Vagina (tissue), 2 donors: ENCODE measurements at regions not wholly inside any gene's neighbourhood (a gene's known extent, or its start where the extent isn't known, plus 50 kb on each side); places are given as distances from the start of the nearest gene placed in this dataset.

ENCODE experiments used
- POLR2A ChIP-seq, 2 donors: fragments of 450-650 bp; IDR thresholded peaks; one replicate each; pipeline ENCODE4 v1.6.1; 2017; ENCODE audit warnings: antibody characterized with exemption in 2 of 2, mild to moderate bottlenecking in 2 of 2, moderate library complexity in 2 of 2
- POLR2AphosphoS5 ChIP-seq, 2 donors: sonication (generic); formaldehyde crosslinking; IDR thresholded peaks; one replicate each; pipeline ENCODE4 v1.9.0; 2017; ENCODE audit warnings: antibody characterized with exemption in 2 of 2, mild to moderate bottlenecking in 2 of 2, low read depth in 1 of 2; ENCODE audit not compliant: insufficient read depth in 1 of 2

DNA sequence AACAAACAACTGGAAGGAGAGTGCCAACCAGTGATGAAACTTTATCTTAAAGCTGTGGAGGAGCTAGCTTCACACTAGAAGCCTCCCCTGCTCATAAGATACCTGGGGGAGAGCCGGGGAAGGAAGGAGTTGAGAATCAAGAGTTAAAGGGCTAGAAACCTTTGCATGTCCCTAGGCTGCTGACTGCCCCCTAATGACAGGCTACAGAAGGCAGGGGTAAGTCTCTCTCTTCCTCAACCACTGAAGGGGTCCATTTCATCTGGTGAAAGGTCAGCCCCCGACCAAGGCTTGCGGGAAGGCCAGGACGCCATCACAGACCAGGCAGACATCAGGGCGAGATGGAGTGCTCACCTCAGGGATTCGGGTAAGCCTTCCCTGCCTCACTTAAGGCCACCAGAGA lies 65.6 kb upstream of the GRHL3 start:
- TF ChIP-seq POLR2A (IDR thresholded peaks at IDR 0.05) (no peak), POLR2AphosphoS5 (IDR thresholded peaks at IDR 0.05; ENCODE audit: insufficient read depth in 1 of 2, low read depth in 1 of 2) (no peak)
